Panc1 (cell line): ENCODE measurements at regions not wholly inside any gene's neighbourhood (a gene's known extent, or its start where the extent isn't known, plus 50 kb on each side); places are given as distances from the start of the nearest gene placed in this dataset.
A peak's percentile ranks its signal among the peaks of the same experiment; 100 is the strongest.

Source experiments
- ATAC-seq: fragments of 200-7000 bp; cut with Tn5 transposase; 2 replicates; pipeline ENCODE4 v1.9.1; 2020; ENCODE audit warnings: mild to moderate bottlenecking, moderate library complexity
- BruUV-seq: library from RNA; stranded (reverse); fragments of 400-500 nt; replicated peaks from 2 replicates; lab custom pipeline; 2021; lab: Mats Ljungman, UMichigan
- CTCF ChIA-PET: fragments of 300-600 bp; sonication (Branson Sonifier 250); formaldehyde crosslinking; loops from one replicate; lab custom pipeline; 2022; ENCODE audit warnings: antibody characterized with exemption; lab: Charles Lee
- POLR2A ChIA-PET: fragments of 300-600 bp; sonication (Branson Sonifier 250); formaldehyde crosslinking; loops from one replicate; lab custom pipeline; 2022; ENCODE audit warnings: antibody characterized with exemption; lab: Charles Lee
- DNase-seq: peaks from one replicate; pipeline ENCODE4 v3.0.0-alpha.2; 2010; ENCODE audit warnings: low read depth, low spot score
- H3K27ac ChIP-seq: 2 replicates; pipeline ENCODE4 v1.5.1; 2011; ENCODE audit warnings: mild to moderate bottlenecking, low read length, inconsistent platforms
- H3K27me3 ChIP-seq: fragments of 200-500 bp; sonication (Bioruptor generic); 2 replicates; pipeline ENCODE4 v1.6.0; 2014; ENCODE audit warnings: low read length, inconsistent platforms; ENCODE audit not compliant: control insufficient read depth, insufficient read depth
- H3K36me3 ChIP-seq: fragments of 200-500 bp; sonication (Bioruptor generic); 2 replicates; pipeline ENCODE4 v1.5.1; 2014; ENCODE audit warnings: inconsistent platforms, mild to moderate bottlenecking, low read length, moderate library complexity; ENCODE audit not compliant: control insufficient read depth, insufficient read depth
- H3K4me1 ChIP-seq: 2 replicates; pipeline ENCODE4 v1.5.1; 2011; ENCODE audit warnings: inconsistent platforms, mild to moderate bottlenecking, low read length, moderate library complexity; ENCODE audit not compliant: control insufficient read depth, insufficient read depth
- H3K4me3 ChIP-seq, 2 experiments: 2 replicates each; pipeline ENCODE4 v1.5.1; 2011 to 2012; ENCODE audit warnings: low read depth in 2 of 2, low read length in 2 of 2, mild to moderate bottlenecking in 2 of 2, inconsistent platforms in 1 of 2, moderate library complexity in 1 of 2
- H3K9me3 ChIP-seq: fragments of 200-500 bp; sonication (Bioruptor generic); 2 replicates; pipeline ENCODE4 v1.5.1; 2014; ENCODE audit warnings: low read depth, mild to moderate bottlenecking, inconsistent platforms, low read length, moderate library complexity; ENCODE audit not compliant: control insufficient read depth, insufficient read depth
- POLR2AphosphoS5 ChIP-seq: IDR thresholded peaks from 2 replicates; pipeline ENCODE4 v1.6.1; 2012; ENCODE audit warnings: mild to moderate bottlenecking, low read depth, low read length, moderate library complexity
- REST ChIP-seq, 2 experiments: IDR thresholded peaks; 2 replicates each; pipeline ENCODE4 v1.6.1; 2011 to 2012; ENCODE audit warnings: low read depth in 2 of 2, control low read depth in 1 of 2, low read length in 1 of 2, mild to moderate bottlenecking in 1 of 2, moderate library complexity in 1 of 2; ENCODE audit not compliant: insufficient read depth in 1 of 2
- SIN3A ChIP-seq: IDR thresholded peaks from 2 replicates; pipeline ENCODE4 v1.6.1; 2012; ENCODE audit warnings: low read depth, mild to moderate bottlenecking, low read length, moderate library complexity, borderline replicate concordance; ENCODE audit not compliant: insufficient read depth
- TCF7L2 ChIP-seq: IDR thresholded peaks from 2 replicates; pipeline ENCODE4 v1.6.1; 2011; ENCODE audit warnings: mild to moderate bottlenecking, low read depth, low read length, inconsistent platforms
- in situ Hi-C: cut with HindIII; loops from 2 replicates; pipeline ENCODE4 v1.10.0; 2016; ENCODE audit warnings: low sequenced_read_pairs, low pct_unique_long_range_greater_than_20kb
- intact Hi-C: fragments of 100-400 bp; cut with micrococcal nuclease; formaldehyde crosslinking; loops from one replicate; pipeline ENCODE4 v1.10.0; 2022; ENCODE audit not compliant: unreplicated experiment
- TF ChIP-seq, protein P1 (sequence below): fragments of 450-650 bp; IDR thresholded peaks from 2 replicates; pipeline ENCODE4 v1.5.1; 2017; ENCODE audit warnings: mild to moderate bottlenecking

DNA sequence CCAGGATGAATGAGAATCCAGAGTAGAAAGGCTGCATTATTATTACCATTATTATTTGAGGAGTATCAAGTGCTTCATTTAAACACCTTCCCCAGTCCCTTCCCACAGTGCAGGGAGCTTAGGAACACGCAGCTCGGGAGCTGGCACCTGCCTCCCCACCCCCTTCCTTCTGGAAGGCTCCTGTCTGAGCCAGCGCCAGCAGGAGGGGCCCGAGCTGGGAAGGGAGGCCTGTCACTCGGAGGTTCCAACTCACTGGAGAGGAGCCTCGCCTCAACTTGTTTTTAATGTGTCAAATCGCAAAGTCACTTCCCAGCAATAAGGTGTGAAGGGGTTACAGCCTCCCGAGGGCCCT is 156.4 kb upstream of the IRX4 start:
- no peak overlapping the region for H3K4me3 ChIP-seq
- H3K9me3 ChIP-seq: no peaks in the 10 kb centered on the region
- no peaks in the 10 kb centered on the region for H3K36me3 ChIP-seq
- TF ChIP-seq TCF7L2 (no peak), SIN3A (no peak), REST (IDR thresholded peaks at IDR 0.05; ENCODE audit: insufficient read depth in 1 of 2, low read depth in 2 of 2, low read length in 1 of 2) (no peak), POLR2AphosphoS5 (no peak)
- TF ChIP-seq, protein P1, sequence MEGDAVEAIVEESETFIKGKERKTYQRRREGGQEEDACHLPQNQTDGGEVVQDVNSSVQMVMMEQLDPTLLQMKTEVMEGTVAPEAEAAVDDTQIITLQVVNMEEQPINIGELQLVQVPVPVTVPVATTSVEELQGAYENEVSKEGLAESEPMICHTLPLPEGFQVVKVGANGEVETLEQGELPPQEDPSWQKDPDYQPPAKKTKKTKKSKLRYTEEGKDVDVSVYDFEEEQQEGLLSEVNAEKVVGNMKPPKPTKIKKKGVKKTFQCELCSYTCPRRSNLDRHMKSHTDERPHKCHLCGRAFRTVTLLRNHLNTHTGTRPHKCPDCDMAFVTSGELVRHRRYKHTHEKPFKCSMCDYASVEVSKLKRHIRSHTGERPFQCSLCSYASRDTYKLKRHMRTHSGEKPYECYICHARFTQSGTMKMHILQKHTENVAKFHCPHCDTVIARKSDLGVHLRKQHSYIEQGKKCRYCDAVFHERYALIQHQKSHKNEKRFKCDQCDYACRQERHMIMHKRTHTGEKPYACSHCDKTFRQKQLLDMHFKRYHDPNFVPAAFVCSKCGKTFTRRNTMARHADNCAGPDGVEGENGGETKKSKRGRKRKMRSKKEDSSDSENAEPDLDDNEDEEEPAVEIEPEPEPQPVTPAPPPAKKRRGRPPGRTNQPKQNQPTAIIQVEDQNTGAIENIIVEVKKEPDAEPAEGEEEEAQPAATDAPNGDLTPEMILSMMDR: no peak
- intact Hi-C loops: loop anchor here (2.0 kb wide), 1 partner anchor 276 kb away; no protein-coding TSS in a partner anchor
- H3K27ac ChIP-seq: no peak overlapping the region
- peaks cover 14% of the 10 kb centered on the region for H3K27me3 ChIP-seq
- ChIA-PET POLR2A (no interaction called here), CTCF (interaction anchor here (0.7 to 1.9 kb wide), 2 partner anchors 276 to 312 kb away, joined by 6 read pairs; no protein-coding TSS in a partner anchor)
- no peak for DNase-seq
- peak; percentile 18 for ATAC-seq
- in situ Hi-C loops: no loop called here
- no peaks in the 10 kb centered on the region for H3K4me1 ChIP-seq
- no TSS peak for BruUV-seq

DNA sequence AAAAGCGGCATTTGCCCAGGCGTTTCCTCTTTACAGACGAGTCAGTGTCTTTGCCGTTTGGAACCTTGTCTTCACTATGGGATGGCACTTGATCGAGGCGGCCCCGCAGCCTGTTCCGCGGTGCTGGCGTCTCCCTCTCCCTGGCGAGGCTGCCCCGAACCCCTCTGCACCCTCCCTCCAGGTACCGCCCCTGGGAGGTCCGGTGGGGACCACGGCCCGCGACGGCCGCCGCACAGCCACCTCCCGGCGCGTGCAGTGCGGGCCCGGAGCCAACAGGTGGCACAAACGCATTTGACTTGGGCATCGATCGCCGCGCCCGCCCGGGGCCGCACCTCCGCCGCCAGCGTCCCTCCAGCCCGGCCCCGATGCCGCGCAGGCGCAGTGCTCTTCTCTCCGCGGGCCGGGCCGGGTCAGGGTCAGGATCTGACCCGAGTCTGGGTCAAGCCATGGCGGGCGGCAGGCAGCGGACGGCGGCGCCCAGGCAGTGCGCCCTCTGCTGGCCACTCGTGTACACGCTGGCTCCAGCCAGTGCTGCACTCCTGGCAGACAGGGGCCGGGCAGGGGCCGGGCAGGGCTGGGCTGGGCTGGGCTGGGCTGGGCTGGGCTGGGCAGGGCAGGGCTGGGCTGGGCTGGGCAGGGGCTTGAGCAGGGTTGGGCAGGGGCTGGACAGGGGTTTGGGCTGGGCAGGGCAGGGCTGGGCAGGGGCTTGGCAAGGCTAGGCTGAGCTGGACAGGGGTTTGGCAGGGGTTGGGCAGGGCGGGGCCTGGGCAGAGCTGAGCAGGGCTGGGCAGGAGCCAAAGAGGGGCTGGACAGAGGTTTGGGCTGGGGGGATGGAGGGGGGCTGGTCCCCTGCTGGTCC is 155.8 kb upstream of the IRX4 start:
- in situ Hi-C loops (no loop called here), intact Hi-C loops (loop anchor here (2.0 kb wide), 1 partner anchor 276 kb away; no protein-coding TSS in a partner anchor)
- Histone ChIP-seq H3K4me1 (no peaks in the 10 kb centered on the region), H3K36me3 (no peaks in the 10 kb centered on the region), H3K27me3 (peaks cover 14% of the 10 kb centered on the region), H3K9me3 (no peaks in the 10 kb centered on the region), H3K4me3 (peak overlapping the region; percentile 13 to 17), H3K27ac (no peak overlapping the region)
- ChIA-PET POLR2A (no interaction called here), CTCF (interaction anchor here (0.7 to 1.9 kb wide), 3 partner anchors 275 to 369 kb away, joined by 3 to 6 read pairs (median 6); no protein-coding TSS in a partner anchor)
- no peak for TF ChIP-seq SIN3A
- TF ChIP-seq, protein P1: peak; percentile 94
- BruUV-seq: no TSS peak
- ATAC-seq (peak; percentile 96), DNase-seq (peak; percentile 5)
